OCI-LY3 (cell line): ENCODE measurements at regions not wholly inside any gene's neighbourhood (a gene's known extent, or its start where the extent isn't known, plus 50 kb on each side); places are given as distances from the start of the nearest gene placed in this dataset.

Experiments used
- H2AFZ ChIP-seq: fragments of 200-600, 300-600 bp; shearing (Covaris generic); 2 replicates; pipeline ENCODE4 v1.6.0; 2014; ENCODE audit warnings: antibody characterized with exemption, low read depth, low read length
- H3K27ac ChIP-seq: fragments of 200-600, 300-600 bp; sonication (generic); 2 replicates; pipeline ENCODE4 v1.5.1; 2014; ENCODE audit warnings: mild to moderate bottlenecking, low read length, moderate library complexity, mixed read lengths
- H3K27me3 ChIP-seq: fragments of 200-600, 300-600 bp; sonication (generic); 2 replicates; pipeline ENCODE4 v1.6.1; 2014; ENCODE audit warnings: low read depth, low read length, mixed read lengths
- H3K36me3 ChIP-seq: fragments of 200-600, 300-600 bp; sonication (generic); replicated peaks from 2 replicates; pipeline ENCODE3; 2014; ENCODE audit warnings: low read depth, low read length, mixed read lengths
- H3K4me1 ChIP-seq: fragments of 300-600, 200-600 bp; sonication (generic); 2 replicates; pipeline ENCODE4 v1.6.1; 2014; ENCODE audit warnings: low read length, mixed read lengths
- H3K4me2 ChIP-seq: fragments of 200-600, 300-600 bp; sonication (generic); 2 replicates; pipeline ENCODE4 v1.6.1; 2014; ENCODE audit warnings: low read length, mixed read lengths
- H3K4me3 ChIP-seq: fragments of 300-600, 200-600 bp; sonication (generic); 2 replicates; pipeline ENCODE4 v1.5.1; 2014; ENCODE audit warnings: antibody characterized with exemption, mild to moderate bottlenecking, low read length, moderate library complexity
- H3K79me2 ChIP-seq: fragments of 300-600, 200-600 bp; shearing (Covaris generic); 2 replicates; pipeline ENCODE4 v1.6.1; 2014; ENCODE audit warnings: mild to moderate bottlenecking, low read length, mixed read lengths
- H3K9ac ChIP-seq: fragments of 300-600, 200-600 bp; shearing (Covaris generic); 2 replicates; pipeline ENCODE4 v1.6.0; 2014; ENCODE audit warnings: mild to moderate bottlenecking, low read length, moderate library complexity
- H3K9me3 ChIP-seq: fragments of 200-600, 300-600 bp; shearing (Covaris generic); 2 replicates; pipeline ENCODE4 v1.6.1; 2014; ENCODE audit warnings: low read length, mixed read lengths; ENCODE audit not compliant: insufficient read depth
- H4K20me1 ChIP-seq: fragments of 200-600, 300-600 bp; sonication (generic); 2 replicates; pipeline ENCODE4 v1.6.1; 2016; ENCODE audit warnings: low read length, mixed read lengths; ENCODE audit not compliant: insufficient read depth
- CTCF ChIP-seq: fragments of 200-600, 300-600 bp; sonication (generic); IDR thresholded peaks from 2 replicates; pipeline ENCODE4 v1.5.1; 2014; ENCODE audit warnings: antibody characterized with exemption, low read length, low read depth
- EZH2phosphoT487 ChIP-seq: fragments of 200-600 bp; shearing (Covaris generic); IDR thresholded peaks from 2 replicates; pipeline ENCODE4 v1.6.1; 2018; ENCODE audit warnings: antibody characterized with exemption, mixed run types, low read depth

- TF ChIP-seq CTCF (no peak), EZH2phosphoT487 (no peak)
- no peak overlapping the region for H3K27ac ChIP-seq
- H3K79me2 ChIP-seq: no peaks in the 10 kb centered on the region
- H3K9me3 ChIP-seq: no peaks in the 10 kb centered on the region
- H3K4me2 ChIP-seq: no peak overlapping the region
- H3K27me3 ChIP-seq: peaks cover 18% of the 10 kb centered on the region
- no peak overlapping the region for H2AFZ ChIP-seq
- no peak overlapping the region for H3K9ac ChIP-seq
- no peak overlapping the region for H3K4me3 ChIP-seq
- no peaks in the 10 kb centered on the region for H3K4me1 ChIP-seq
- H4K20me1 ChIP-seq: no peaks in the 10 kb centered on the region
- no peaks in the 10 kb centered on the region for H3K36me3 ChIP-seq
These were observed 69.6 kb downstream of the UBIAD1 start for GRCh38 chr1:11342621-11343032.

DNA sequence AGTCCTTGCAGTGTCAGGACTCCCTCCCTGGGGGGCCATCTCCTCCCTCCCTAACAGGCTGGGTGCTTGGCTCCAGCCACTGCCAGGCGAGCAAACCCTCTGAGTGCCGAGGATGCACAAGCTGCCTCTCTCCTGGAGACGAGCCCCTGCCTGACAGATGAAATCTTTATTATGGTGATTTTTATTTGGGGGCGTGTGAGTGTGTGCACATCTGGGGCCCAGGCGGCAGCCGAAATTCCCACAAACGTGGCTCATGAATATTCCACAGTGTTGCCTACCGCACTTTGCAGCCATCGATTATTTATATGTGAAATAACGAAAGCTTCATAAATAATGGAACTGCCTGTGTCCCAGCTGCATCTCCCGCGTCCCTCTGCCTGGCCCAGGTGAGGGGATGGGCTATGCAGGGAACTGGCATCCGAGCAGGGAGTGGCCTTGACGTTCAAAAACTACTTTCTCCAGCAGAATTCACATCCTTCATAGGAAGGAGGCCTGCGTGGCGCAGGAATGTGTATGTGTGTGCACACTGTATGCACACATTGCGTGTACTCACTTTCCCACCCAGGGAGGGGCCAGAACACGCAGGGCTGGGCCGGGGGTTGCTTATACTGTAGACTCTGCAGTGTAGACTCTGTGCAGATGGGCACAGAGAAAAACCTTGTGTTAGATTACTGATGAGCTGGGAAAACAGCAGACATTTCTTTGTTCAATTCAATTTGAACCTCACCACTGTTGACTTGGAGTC is 73.1 kb downstream of the UBIAD1 start:
- no peak overlapping the region for H3K27ac ChIP-seq
- no peaks in the 10 kb centered on the region for H3K79me2 ChIP-seq
- peaks cover 3% of the 10 kb centered on the region; the same call in 1 of the 2 replicates for H3K27me3 ChIP-seq
- H2AFZ ChIP-seq: no peak overlapping the region
- no peak overlapping the region for H3K4me3 ChIP-seq
- H3K9me3 ChIP-seq: no peaks in the 10 kb centered on the region
- H3K9ac ChIP-seq: no peak overlapping the region
- no peaks in the 10 kb centered on the region for H4K20me1 ChIP-seq
- no peaks in the 10 kb centered on the region for H3K4me1 ChIP-seq
- H3K4me2 ChIP-seq: no peak overlapping the region
- TF ChIP-seq CTCF (no peak), EZH2phosphoT487 (no peak)
- no peaks in the 10 kb centered on the region for H3K36me3 ChIP-seq

DNA sequence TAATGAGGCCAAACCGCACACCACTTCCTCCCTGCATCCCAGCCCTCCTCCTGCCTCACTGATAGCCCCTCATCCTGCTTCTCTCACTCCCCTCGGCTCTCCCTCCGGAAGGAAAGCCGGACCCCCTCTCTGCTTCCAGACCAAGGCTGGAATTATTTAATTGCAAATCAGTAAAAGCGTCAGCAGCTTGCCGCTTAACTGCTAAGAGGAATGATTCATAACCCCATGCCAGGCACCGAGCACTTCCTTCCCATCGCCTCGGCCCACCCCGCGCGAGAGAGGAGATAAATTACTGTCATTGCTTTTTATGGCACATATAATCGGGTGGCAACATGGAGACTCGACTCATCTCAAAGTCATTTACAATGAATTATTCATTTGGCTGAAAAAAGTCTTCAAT is 77.3 kb downstream of the UBIAD1 start:
- Histone ChIP-seq H3K27me3 (no peaks in the 10 kb centered on the region), H3K27ac (no peak overlapping the region), H3K4me1 (no peaks in the 10 kb centered on the region), H3K4me3 (no peak overlapping the region), H3K9me3 (no peaks in the 10 kb centered on the region), H3K9ac (no peak overlapping the region), H3K36me3 (no peaks in the 10 kb centered on the region), H3K79me2 (no peaks in the 10 kb centered on the region), H2AFZ (no peak overlapping the region), H3K4me2 (no peak overlapping the region), H4K20me1 (no peaks in the 10 kb centered on the region)
- TF ChIP-seq CTCF (no peak), EZH2phosphoT487 (no peak)

DNA sequence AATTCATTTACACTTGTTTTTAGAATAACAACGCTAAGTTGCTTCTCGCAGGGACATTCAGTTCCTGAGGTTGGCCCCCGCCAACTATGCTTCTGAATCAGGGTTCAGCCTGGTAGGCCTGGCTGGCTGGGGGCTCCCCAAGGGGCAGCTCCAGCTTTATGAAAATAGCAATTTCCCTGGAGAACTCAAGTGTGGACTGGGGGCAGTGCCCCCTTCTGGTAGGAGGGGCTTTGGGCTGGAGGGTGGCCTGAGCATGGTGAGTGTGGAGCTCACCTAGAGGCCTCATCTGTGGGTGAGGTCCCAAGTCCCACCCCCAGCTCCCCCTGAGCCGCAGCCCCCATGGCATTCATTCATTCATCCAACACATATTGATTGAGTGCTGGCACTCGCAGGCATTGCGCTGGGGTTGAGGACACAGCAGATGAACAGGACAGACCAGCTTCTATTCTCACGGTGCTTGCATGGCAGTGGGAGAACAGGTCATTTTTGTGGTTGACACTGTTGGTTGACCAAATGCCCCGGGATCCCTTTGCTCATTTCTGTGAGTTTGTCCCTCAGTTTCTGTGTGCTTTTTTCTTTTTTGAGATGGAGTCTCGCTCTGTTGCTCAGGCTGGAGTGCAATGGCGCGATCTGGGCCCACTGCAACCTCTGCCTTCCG is 79.2 kb downstream of the UBIAD1 start:
- Histone ChIP-seq H2AFZ (no peak overlapping the region), H3K9ac (no peak overlapping the region), H3K79me2 (no peaks in the 10 kb centered on the region), H4K20me1 (no peaks in the 10 kb centered on the region), H3K27me3 (no peaks in the 10 kb centered on the region), H3K36me3 (no peaks in the 10 kb centered on the region), H3K27ac (no peak overlapping the region), H3K4me2 (no peak overlapping the region), H3K4me1 (no peaks in the 10 kb centered on the region), H3K9me3 (no peaks in the 10 kb centered on the region), H3K4me3 (no peak overlapping the region)
- no peak for TF ChIP-seq CTCF
- no peak for TF ChIP-seq EZH2phosphoT487
